CD14-positive monocyte (primary cell): ENCODE measurements at regions not wholly inside any gene's neighbourhood (a gene's known extent, or its start where the extent isn't known, plus 50 kb on each side); places are given as distances from the start of the nearest gene placed in this dataset.
A peak's percentile ranks its signal among the peaks of the same experiment; 100 is the strongest.

Source experiments
- DNase-seq, 3 donors: peaks; one replicate each; pipeline ENCODE4 v3.0.0-alpha.2; 2011 to 2022
- H2AFZ ChIP-seq: 2 replicates; pipeline ENCODE4 v1.6.0; 2012; ENCODE audit warnings: mild to moderate bottlenecking, low read depth, low read length, inconsistent platforms; ENCODE audit not compliant: insufficient read depth, poor library complexity, severe bottlenecking
- H3K27ac ChIP-seq, 2 donors: 1 replicate in 1 of 2; 2 replicates in 1 of 2; pipeline ENCODE4 v1.5.1; 2012 to 2013; ENCODE audit warnings: low read length in 2 of 2, control low read depth in 1 of 2, inconsistent platforms in 1 of 2, low read depth in 1 of 2, mild to moderate bottlenecking in 1 of 2
- H3K27me3 ChIP-seq, 2 donors: one replicate each; pipeline versions ENCODE4 v1.6.0 to v1.6.1; 2011 to 2013; ENCODE audit warnings: low read length in 2 of 2; ENCODE audit not compliant: control insufficient read depth in 2 of 2, insufficient read depth in 2 of 2
- H3K36me3 ChIP-seq, 2 donors: replicated peaks in 1 of 2; 1 replicate in 1 of 2; 2 replicates in 1 of 2; pipeline versions ENCODE4 v1.5.1 to v1.6.1; 2012 to 2013; ENCODE audit warnings: low read length in 2 of 2, control low read depth in 1 of 2, inconsistent platforms in 1 of 2, mild to moderate bottlenecking in 1 of 2; ENCODE audit not compliant: insufficient read depth in 2 of 2, control insufficient read depth in 1 of 2
- H3K4me1 ChIP-seq, 2 donors: 1 replicate in 1 of 2; 2 replicates in 1 of 2; pipeline versions ENCODE4 v1.5.1 to v1.6.1; 2012 to 2013; ENCODE audit warnings: low read length in 2 of 2, control low read depth in 1 of 2, inconsistent platforms in 1 of 2, mild to moderate bottlenecking in 1 of 2, moderate library complexity in 1 of 2; ENCODE audit not compliant: insufficient read depth in 2 of 2, control insufficient read depth in 1 of 2
- H3K4me2 ChIP-seq: replicated peaks from 2 replicates; pipeline ENCODE3; 2012; ENCODE audit warnings: low read length, moderate library complexity, mild to moderate bottlenecking; ENCODE audit not compliant: poor library complexity, severe bottlenecking; ENCODE audit errors: extremely low read depth
- H3K4me3 ChIP-seq, 3 experiments: fragments of 200-600 bp in 1 of 3; sonication (generic) in 1 of 3; replicated peaks in 1 of 3; 1 replicate in 2 of 3; 2 replicates in 1 of 3; pipeline ENCODE4 v1.5.1; 2011 to 2013; ENCODE audit warnings: low read length in 3 of 3, mild to moderate bottlenecking in 3 of 3, control low read depth in 2 of 3, low read depth in 2 of 3, inconsistent platforms in 1 of 3, moderate library complexity in 1 of 3
- H3K79me2 ChIP-seq: 2 replicates; pipeline ENCODE4 v1.6.0; 2012; ENCODE audit warnings: mild to moderate bottlenecking, control low read depth, inconsistent platforms, low read length, moderate library complexity; ENCODE audit not compliant: insufficient read depth
- H3K9ac ChIP-seq: 2 replicates; pipeline ENCODE4 v1.6.0; 2017; ENCODE audit warnings: low read length, mild to moderate bottlenecking; ENCODE audit not compliant: insufficient read depth, poor library complexity, severe bottlenecking
- H3K9me3 ChIP-seq, 2 donors: replicated peaks in 1 of 2; 1 replicate in 1 of 2; 2 replicates in 1 of 2; pipeline versions ENCODE4 v1.5.1 to v1.6.1; 2012 to 2013; ENCODE audit warnings: low read length in 2 of 2, control low read depth in 1 of 2; ENCODE audit not compliant: control insufficient read depth in 1 of 2, insufficient read depth in 1 of 2
- H4K20me1 ChIP-seq: 2 replicates; pipeline ENCODE4 v1.6.0; 2012; ENCODE audit warnings: mild to moderate bottlenecking, low read length, control low read depth, moderate library complexity; ENCODE audit not compliant: insufficient read depth
- H3K27ac Mint-ChIP-seq, 7 donors: one replicate each; pipeline ENCODE4 v1.8.0; 2020; ENCODE audit warnings: mild to moderate bottlenecking in 7 of 7, mixed read lengths in 7 of 7, moderate library complexity in 6 of 7, inconsistent platforms in 2 of 7
- H3K27me3 Mint-ChIP-seq, 3 donors: one replicate each; pipeline ENCODE4 v1.8.0; 2021 to 2022; ENCODE audit warnings: low read depth in 3 of 3, mild to moderate bottlenecking in 3 of 3, mixed read lengths in 3 of 3, moderate library complexity in 3 of 3, inconsistent platforms in 1 of 3
- H3K36me3 Mint-ChIP-seq, 2 donors: one replicate each; pipeline ENCODE4 v1.8.0; 2020; ENCODE audit warnings: mixed read lengths in 2 of 2, inconsistent platforms in 1 of 2, mild to moderate bottlenecking in 1 of 2
- H3K4me1 Mint-ChIP-seq: one replicate; pipeline ENCODE4 v1.8.0; 2020; ENCODE audit warnings: mild to moderate bottlenecking, mixed read lengths
- H3K4me3 Mint-ChIP-seq, 2 donors: one replicate each; pipeline ENCODE4 v1.8.0; 2020; ENCODE audit warnings: mild to moderate bottlenecking in 2 of 2, mixed read lengths in 2 of 2, moderate library complexity in 1 of 2
- H3K9me3 Mint-ChIP-seq, 7 donors: one replicate each; pipeline ENCODE4 v1.8.0; 2020 to 2022; ENCODE audit warnings: mixed read lengths in 7 of 7, mild to moderate bottlenecking in 6 of 7, moderate library complexity in 6 of 7, inconsistent platforms in 2 of 7
- CTCF ChIP-seq: fragments of 200-600 bp; IDR thresholded peaks from one replicate; pipeline ENCODE4 v1.8.0; 2022; ENCODE audit warnings: antibody characterized with exemption, mild to moderate bottlenecking
- WGBS: methylation state at CpG from one replicate; pipeline ENCODE4 v1.1.5; 2013; ENCODE audit warnings: missing lambda C conversion rate; ENCODE audit not compliant: insufficient coverage; 5-methylcytosine and 5-hydroxymethylcytosine counted together
- intact Hi-C, 2 donors: fragments of 100-400 bp; cut with micrococcal nuclease; formaldehyde crosslinking; loops; one replicate each; pipeline versions ENCODE4 v1.15.0 to v1.15.1; 2023

- no peak for TF ChIP-seq CTCF
- H3K9me3 ChIP-seq: no peaks in the 10 kb centered on the region
- no peak for DNase-seq
- no peaks in the 10 kb centered on the region for H3K36me3 ChIP-seq
- intact Hi-C loops: no loop called here
- Mint-ChIP-seq H3K27ac (peak overlapping the region in 1 of 7 donors; percentile 54), H3K9me3 (peaks cover 0 to 3% (median 0%) of the 10 kb centered on the region in 7 donors), H3K27me3 (peaks cover 0 to 4% (median 0%) of the 10 kb centered on the region in 3 donors), H3K36me3 (no peaks in the 10 kb centered on the region), H3K4me3 (no peak overlapping the region), H3K4me1 (peaks cover 9% of the 10 kb centered on the region)
- no peaks in the 10 kb centered on the region for H3K27me3 ChIP-seq
- H3K79me2 ChIP-seq: no peaks in the 10 kb centered on the region
- no peak overlapping the region for H3K27ac ChIP-seq
- no peak overlapping the region for H3K4me2 ChIP-seq
- peaks cover 7% of the 10 kb centered on the region in 2 donors for H3K4me1 ChIP-seq
- H2AFZ ChIP-seq: no peak overlapping the region
- WGBS: no CpG with 5 or more reads among the region's 2 CpGs
- no peak overlapping the region for H3K4me3 ChIP-seq
- H4K20me1 ChIP-seq: no peaks in the 10 kb centered on the region
- H3K9ac ChIP-seq: no peak overlapping the region
Observed at GRCh38 chr12:92273076-92273475, 127.4 kb upstream of the BTG1 start.

DNA sequence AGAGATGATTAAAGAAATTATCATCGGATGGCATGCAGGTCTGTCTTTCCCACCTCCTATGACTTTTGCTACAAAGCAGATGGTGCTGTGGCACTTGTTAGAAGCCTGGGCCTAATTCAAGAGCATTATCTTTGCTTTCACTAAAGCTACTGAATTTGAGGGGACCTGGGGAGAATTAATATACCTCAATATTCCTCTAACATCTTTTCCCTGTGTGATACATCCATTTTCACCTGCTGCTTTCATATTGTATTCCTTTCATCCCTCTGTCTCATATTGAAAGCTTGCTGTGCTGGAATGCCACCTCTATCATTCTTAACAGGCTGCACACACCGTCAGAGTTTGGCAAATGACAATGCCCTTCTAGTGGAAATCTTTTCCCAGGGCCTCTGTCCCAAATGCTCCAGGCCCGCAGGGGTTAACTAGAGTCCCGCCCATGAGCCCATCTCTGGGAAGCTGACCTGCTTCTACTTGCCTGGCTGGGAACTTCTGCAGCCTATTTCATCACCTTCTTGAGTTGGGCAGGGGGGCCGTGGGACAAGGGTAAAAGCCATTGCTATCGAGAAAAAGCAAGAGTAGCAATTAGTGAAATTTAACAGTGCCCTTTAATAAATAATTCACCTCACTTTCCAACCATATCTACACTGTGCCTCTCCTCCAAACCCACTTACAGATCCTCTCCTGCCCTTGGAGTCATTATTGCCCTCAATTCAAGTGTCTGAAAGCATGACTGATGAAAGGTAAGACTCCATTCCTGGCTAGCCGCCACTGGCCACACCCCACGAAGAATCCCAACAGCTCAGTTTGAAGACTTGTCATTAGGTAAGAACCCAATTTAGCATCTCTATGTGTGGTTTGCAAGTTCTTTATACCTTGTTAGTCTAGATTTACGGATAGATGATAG lies 126.7 kb upstream of the BTG1 start:
- H3K27ac ChIP-seq: no peak overlapping the region
- H3K4me2 ChIP-seq: no peak overlapping the region
- no peak overlapping the region for H3K27ac Mint-ChIP-seq
- H3K36me3 Mint-ChIP-seq: no peaks in the 10 kb centered on the region
- DNase-seq: no peak
- H3K4me1 Mint-ChIP-seq: peaks cover 9% of the 10 kb centered on the region
- no peak overlapping the region for H3K4me3 ChIP-seq
- no peak overlapping the region for H3K9ac ChIP-seq
- no peaks in the 10 kb centered on the region for H3K9me3 ChIP-seq
- peaks cover 7% of the 10 kb centered on the region in 2 donors for H3K4me1 ChIP-seq
- intact Hi-C loops: no loop called here
- peaks cover 0 to 3% (median 0%) of the 10 kb centered on the region in 7 donors for H3K9me3 Mint-ChIP-seq
- TF ChIP-seq CTCF: no peak
- H3K4me3 Mint-ChIP-seq: no peak overlapping the region
- WGBS: 89% methylated on average over 5 of the region's 9 CpGs
- H2AFZ ChIP-seq: no peak overlapping the region
- no peaks in the 10 kb centered on the region for H3K79me2 ChIP-seq
- peaks cover 0 to 4% (median 0%) of the 10 kb centered on the region in 3 donors for H3K27me3 Mint-ChIP-seq
- no peaks in the 10 kb centered on the region for H3K27me3 ChIP-seq
- no peaks in the 10 kb centered on the region for H3K36me3 ChIP-seq
- no peaks in the 10 kb centered on the region for H4K20me1 ChIP-seq
